ENCODE measurements at regions not wholly inside any gene's neighbourhood (a gene's known extent, or its start where the extent isn't known, plus 50 kb on each side); places are given as distances from the start of the nearest gene placed in this dataset.

- Histone ChIP-seq H3K4ac (ENCODE audit: low read length) (no peak overlapping the region), H2BK15ac (ENCODE audit: low read length) (no peak overlapping the region), H4K91ac (ENCODE audit: low read depth, low read length, poor library complexity) (no peak overlapping the region), H2BK5ac (ENCODE audit: low read length) (no peak overlapping the region), H2AFZ (ENCODE audit: low read length) (no peak overlapping the region), H3K4me1 (ENCODE audit: control insufficient read depth in 2 of 2, insufficient read depth in 1 of 2, low read depth in 1 of 2, low read length in 2 of 2) (no peaks in the 10 kb centered on the region), H2BK120ac (ENCODE audit: low read depth, low read length) (no peak overlapping the region), H2AK5ac (ENCODE audit: low read depth, low read length) (no peak overlapping the region), H3K14ac (ENCODE audit: low read length) (no peak overlapping the region), H3K79me1 (ENCODE audit: low read depth, low read length) (no peaks in the 10 kb centered on the region), H3K36me3 (replicated peaks in 1 of 2; ENCODE audit: control insufficient read depth in 2 of 2, insufficient read depth in 2 of 2, low read length in 2 of 2) (no peaks in the 10 kb centered on the region), H3K18ac (ENCODE audit: low read length) (no peak overlapping the region), H2BK12ac (ENCODE audit: low read length) (no peak overlapping the region), H3K9ac (ENCODE audit: low read depth, low read length, poor library complexity) (no peak overlapping the region), H3K4me3 (ENCODE audit: low read length in 2 of 2) (no peak overlapping the region), H4K8ac (ENCODE audit: low read depth, low read length) (no peak overlapping the region), H3K27ac (replicated peaks; ENCODE audit: low read length) (no peak overlapping the region), H3K9me3 (replicated peaks in 1 of 2; ENCODE audit: control insufficient read depth in 2 of 2, insufficient read depth in 1 of 2, low read depth in 1 of 2, low read length in 2 of 2) (no peaks in the 10 kb centered on the region), H3K27me3 (ENCODE audit: control insufficient read depth in 3 of 3, insufficient read depth in 3 of 3, low read depth in 1 of 3, low read length in 3 of 3) (no peaks in the 10 kb centered on the region), H3K4me2 (ENCODE audit: insufficient read depth, low read length, poor library complexity, severe bottlenecking) (no peak overlapping the region), H3K23ac (ENCODE audit: low read depth, low read length, poor library complexity) (no peak overlapping the region)
- no CpG with 5 or more reads among the region's 2 CpGs for WGBS, 2 donors (ENCODE audit: extremely low coverage in 2 of 2, insufficient read length in 2 of 2, insufficient replicate concordance in 1 of 2)
- no peak for DNase-seq (ENCODE audit: low spot score)
These were observed 511.7 kb upstream of the IMPG1 start for GRCh38 chr6:76584121-76584520.

DNA sequence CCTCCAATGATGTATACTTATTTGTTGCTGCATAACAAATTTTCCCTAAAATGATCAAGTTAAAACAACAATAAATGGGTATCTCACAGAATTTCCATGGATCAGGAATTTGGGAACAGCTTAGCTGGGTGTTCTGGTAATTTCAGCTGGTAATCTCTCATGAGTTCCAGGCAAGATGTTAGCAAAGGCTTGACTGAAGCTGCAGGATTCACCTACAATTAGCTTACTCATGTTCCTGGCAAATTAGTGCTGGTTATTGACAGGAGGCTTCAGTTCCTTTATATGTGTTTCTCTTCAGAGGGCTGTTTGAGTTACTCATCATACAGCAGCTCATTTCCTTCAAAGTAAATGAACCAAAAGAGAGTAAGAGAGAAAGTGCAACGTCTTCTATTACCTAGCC, 506.3 kb upstream of the IMPG1 start:
- Histone ChIP-seq H3K4me1 (ENCODE audit: control insufficient read depth in 2 of 2, insufficient read depth in 1 of 2, low read depth in 1 of 2, low read length in 2 of 2) (no peaks in the 10 kb centered on the region), H2BK12ac (ENCODE audit: low read length) (no peak overlapping the region), H2BK120ac (ENCODE audit: low read depth, low read length) (no peak overlapping the region), H3K9me3 (replicated peaks in 1 of 2; ENCODE audit: control insufficient read depth in 2 of 2, insufficient read depth in 1 of 2, low read depth in 1 of 2, low read length in 2 of 2) (no peaks in the 10 kb centered on the region), H2BK15ac (ENCODE audit: low read length) (no peak overlapping the region), H3K23ac (ENCODE audit: low read depth, low read length, poor library complexity) (no peak overlapping the region), H3K27me3 (ENCODE audit: control insufficient read depth in 3 of 3, insufficient read depth in 3 of 3, low read depth in 1 of 3, low read length in 3 of 3) (no peaks in the 10 kb centered on the region), H3K4me2 (ENCODE audit: insufficient read depth, low read length, poor library complexity, severe bottlenecking) (no peak overlapping the region), H3K14ac (ENCODE audit: low read length) (no peak overlapping the region), H2AK5ac (ENCODE audit: low read depth, low read length) (no peak overlapping the region), H3K36me3 (replicated peaks in 1 of 2; ENCODE audit: control insufficient read depth in 2 of 2, insufficient read depth in 2 of 2, low read length in 2 of 2) (no peaks in the 10 kb centered on the region), H4K91ac (ENCODE audit: low read depth, low read length, poor library complexity) (no peak overlapping the region), H3K18ac (ENCODE audit: low read length) (no peak overlapping the region), H2AFZ (ENCODE audit: low read length) (no peak overlapping the region), H3K27ac (replicated peaks; ENCODE audit: low read length) (no peak overlapping the region), H4K8ac (ENCODE audit: low read depth, low read length) (no peak overlapping the region), H3K79me1 (ENCODE audit: low read depth, low read length) (no peaks in the 10 kb centered on the region), H2BK5ac (ENCODE audit: low read length) (no peak overlapping the region), H3K9ac (ENCODE audit: low read depth, low read length, poor library complexity) (no peak overlapping the region), H3K4me3 (ENCODE audit: low read length in 2 of 2) (no peak overlapping the region), H3K4ac (ENCODE audit: low read length) (no peak overlapping the region)
- no peak for DNase-seq (ENCODE audit: low spot score)
- no CpG with 5 or more reads among the region's 1 CpG for WGBS, 2 donors (ENCODE audit: extremely low coverage in 2 of 2, insufficient read length in 2 of 2, insufficient replicate concordance in 1 of 2)

DNA sequence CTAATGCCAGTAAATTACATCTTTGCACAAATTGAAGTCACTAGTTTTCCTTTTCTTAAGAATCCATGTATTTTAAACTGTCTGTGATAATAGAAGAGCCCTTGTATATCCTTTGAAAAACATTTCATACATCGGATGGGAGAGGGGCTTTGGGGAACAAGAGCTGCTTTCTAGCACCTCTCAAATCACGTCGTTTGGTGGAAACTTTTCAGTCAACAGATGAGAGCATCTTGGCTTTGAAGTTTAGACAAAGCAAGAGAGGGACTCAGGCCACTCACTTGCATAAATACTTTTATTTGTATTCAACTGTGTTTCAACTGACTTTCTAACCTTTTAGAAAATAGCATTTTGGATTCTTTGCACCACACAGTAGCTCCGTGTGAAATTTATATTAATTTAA, 502.3 kb upstream of the IMPG1 start:
- Histone ChIP-seq H3K18ac (ENCODE audit: low read length) (no peak overlapping the region), H2BK5ac (ENCODE audit: low read length) (no peak overlapping the region), H2BK12ac (ENCODE audit: low read length) (no peak overlapping the region), H3K4me2 (ENCODE audit: insufficient read depth, low read length, poor library complexity, severe bottlenecking) (no peak overlapping the region), H4K8ac (ENCODE audit: low read depth, low read length) (no peak overlapping the region), H2BK120ac (ENCODE audit: low read depth, low read length) (no peak overlapping the region), H3K4me3 (ENCODE audit: low read length in 2 of 2) (no peak overlapping the region), H2BK15ac (ENCODE audit: low read length) (no peak overlapping the region), H3K79me1 (ENCODE audit: low read depth, low read length) (no peaks in the 10 kb centered on the region), H3K27me3 (ENCODE audit: control insufficient read depth in 3 of 3, insufficient read depth in 3 of 3, low read depth in 1 of 3, low read length in 3 of 3) (no peaks in the 10 kb centered on the region), H2AK5ac (ENCODE audit: low read depth, low read length) (no peak overlapping the region), H3K9ac (ENCODE audit: low read depth, low read length, poor library complexity) (no peak overlapping the region), H3K4ac (ENCODE audit: low read length) (no peak overlapping the region), H4K91ac (ENCODE audit: low read depth, low read length, poor library complexity) (no peak overlapping the region), H3K23ac (ENCODE audit: low read depth, low read length, poor library complexity) (no peak overlapping the region), H3K36me3 (replicated peaks in 1 of 2; ENCODE audit: control insufficient read depth in 2 of 2, insufficient read depth in 2 of 2, low read length in 2 of 2) (no peaks in the 10 kb centered on the region), H3K9me3 (replicated peaks in 1 of 2; ENCODE audit: control insufficient read depth in 2 of 2, insufficient read depth in 1 of 2, low read depth in 1 of 2, low read length in 2 of 2) (no peaks in the 10 kb centered on the region), H3K4me1 (ENCODE audit: control insufficient read depth in 2 of 2, insufficient read depth in 1 of 2, low read depth in 1 of 2, low read length in 2 of 2) (no peaks in the 10 kb centered on the region), H3K27ac (replicated peaks; ENCODE audit: low read length) (no peak overlapping the region), H2AFZ (ENCODE audit: low read length) (no peak overlapping the region), H3K14ac (ENCODE audit: low read length) (no peak overlapping the region)
- no peak for DNase-seq (ENCODE audit: low spot score)
- no CpG with 5 or more reads among the region's 4 CpGs for WGBS, 2 donors (ENCODE audit: extremely low coverage in 2 of 2, insufficient read length in 2 of 2, insufficient replicate concordance in 1 of 2)

DNA sequence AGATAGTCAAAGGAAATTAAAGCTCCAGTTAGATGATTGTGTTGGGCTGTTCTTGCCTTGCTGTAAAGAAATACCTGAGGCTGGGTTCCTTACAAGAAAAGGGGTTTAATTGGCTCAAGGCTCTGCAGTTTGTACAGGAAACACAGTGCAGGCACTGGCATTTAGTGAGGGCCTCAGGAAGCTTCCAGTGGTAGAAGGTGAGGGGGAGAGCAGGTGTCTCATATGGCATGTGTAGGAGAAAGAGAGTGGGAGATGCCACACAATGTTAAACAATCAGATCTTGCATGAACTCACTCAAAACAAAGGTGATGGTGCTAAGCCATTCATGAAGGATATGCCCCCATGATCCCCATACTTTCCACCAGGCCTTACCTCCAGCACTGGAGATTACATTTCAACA, 493.5 kb upstream of the IMPG1 start:
- Histone ChIP-seq H3K14ac (ENCODE audit: low read length) (no peak overlapping the region), H3K4me1 (ENCODE audit: control insufficient read depth in 2 of 2, insufficient read depth in 1 of 2, low read depth in 1 of 2, low read length in 2 of 2) (no peaks in the 10 kb centered on the region), H3K23ac (ENCODE audit: low read depth, low read length, poor library complexity) (no peak overlapping the region), H2BK15ac (ENCODE audit: low read length) (no peak overlapping the region), H2AK5ac (ENCODE audit: low read depth, low read length) (no peak overlapping the region), H2BK120ac (ENCODE audit: low read depth, low read length) (no peak overlapping the region), H2AFZ (ENCODE audit: low read length) (no peak overlapping the region), H3K4me3 (ENCODE audit: low read length in 2 of 2) (no peak overlapping the region), H3K18ac (ENCODE audit: low read length) (no peak overlapping the region), H3K4ac (ENCODE audit: low read length) (no peak overlapping the region), H3K9me3 (replicated peaks in 1 of 2; ENCODE audit: control insufficient read depth in 2 of 2, insufficient read depth in 1 of 2, low read depth in 1 of 2, low read length in 2 of 2) (no peaks in the 10 kb centered on the region), H4K8ac (ENCODE audit: low read depth, low read length) (no peak overlapping the region), H3K36me3 (replicated peaks in 1 of 2; ENCODE audit: control insufficient read depth in 2 of 2, insufficient read depth in 2 of 2, low read length in 2 of 2) (no peaks in the 10 kb centered on the region), H3K4me2 (ENCODE audit: insufficient read depth, low read length, poor library complexity, severe bottlenecking) (no peak overlapping the region), H3K9ac (ENCODE audit: low read depth, low read length, poor library complexity) (no peak overlapping the region), H2BK5ac (ENCODE audit: low read length) (no peak overlapping the region), H4K91ac (ENCODE audit: low read depth, low read length, poor library complexity) (no peak overlapping the region), H3K27me3 (ENCODE audit: control insufficient read depth in 3 of 3, insufficient read depth in 3 of 3, low read depth in 1 of 3, low read length in 3 of 3) (no peaks in the 10 kb centered on the region), H3K27ac (replicated peaks; ENCODE audit: low read length) (no peak overlapping the region), H3K79me1 (ENCODE audit: low read depth, low read length) (no peaks in the 10 kb centered on the region), H2BK12ac (ENCODE audit: low read length) (no peak overlapping the region)
- no peak for DNase-seq (ENCODE audit: low spot score)

All from neuronal stem cell (in vitro differentiated cells).